ENCODE measurements at regions not wholly inside any gene's neighbourhood (a gene's known extent, or its start where the extent isn't known, plus 50 kb on each side); places are given as distances from the start of the nearest gene placed in this dataset.
"Not testable (repeated sequence)": the region's sequence is repeated elsewhere in the genome, so short reads cannot be mapped to it uniquely, and the experiment has no call there.

DNA sequence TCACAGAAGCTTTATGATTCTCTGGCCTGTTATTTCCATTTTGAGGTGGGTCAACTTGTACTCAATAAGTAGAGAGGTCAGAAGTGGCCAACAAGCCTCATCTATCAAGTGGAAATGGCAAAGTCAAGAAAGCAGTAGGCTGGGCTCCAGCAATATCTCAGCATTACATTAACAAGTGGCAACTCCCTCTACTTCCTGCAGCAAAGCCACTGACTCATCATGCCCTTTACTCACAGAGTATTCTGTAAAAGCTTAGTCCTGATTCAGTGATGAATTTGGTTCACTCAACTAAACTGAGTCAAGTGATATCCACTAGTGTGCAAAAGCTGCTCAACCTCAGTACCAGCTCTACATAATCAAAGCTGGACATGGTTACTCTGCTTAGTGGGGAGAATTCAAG, 954.6 kb downstream of the EPHA3 start:
- POLR2A ChIA-PET, result no interaction called here
- no peak overlapping the region for H3K4me3 Mint-ChIP-seq
- H3K9me3 Mint-ChIP-seq, result peaks cover 7% of the 10 kb centered on the region
- H3K27me3 Mint-ChIP-seq, result no peaks in the 10 kb centered on the region
- no peaks in the 10 kb centered on the region for H3K36me3 Mint-ChIP-seq (ENCODE audit: low read depth)
- no peak for DNase-seq
- H3K4me1 Mint-ChIP-seq, result no peaks in the 10 kb centered on the region
- no peak overlapping the region for H3K27ac Mint-ChIP-seq
- CTCF ChIA-PET, result no interaction called here

DNA sequence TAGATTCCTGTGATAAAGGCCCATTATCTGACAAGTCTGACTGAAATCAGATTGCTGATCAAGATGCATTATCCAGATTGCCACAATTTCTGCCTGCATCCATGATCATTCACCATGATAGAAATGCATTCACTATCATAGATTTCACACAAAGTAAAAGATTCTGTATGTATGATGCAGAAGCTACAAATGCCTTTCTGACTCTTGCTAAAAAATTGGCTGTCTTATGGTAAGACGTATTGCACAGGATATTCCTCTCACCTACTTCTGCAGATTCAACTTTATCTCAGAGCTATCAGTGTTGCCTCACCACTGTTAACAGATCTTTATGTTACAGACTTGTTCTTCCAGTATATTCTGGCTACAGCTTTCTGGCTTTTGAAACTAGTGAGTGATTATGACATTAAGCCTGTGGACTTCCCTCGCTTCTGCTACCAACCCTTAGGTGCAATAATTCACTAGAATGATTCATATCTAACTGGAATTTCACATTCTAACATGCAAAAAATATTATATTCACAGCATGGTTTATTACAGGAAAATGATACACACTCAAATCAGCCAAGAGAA, 955.3 kb downstream of the EPHA3 start:
- H3K36me3 Mint-ChIP-seq (ENCODE audit: low read depth), result no peaks in the 10 kb centered on the region
- CTCF ChIA-PET, result no interaction called here

GRCh38 chr3:90068783-90069182, 961.4 kb downstream of the EPHA3 start:
- Mint-ChIP-seq H3K27ac (no peak overlapping the region), H3K36me3 (ENCODE audit: low read depth) (no peaks in the 10 kb centered on the region), H3K4me1 (no peaks in the 10 kb centered on the region), H3K4me3 (no peak overlapping the region), H3K27me3 (no peaks in the 10 kb centered on the region), H3K9me3 (peaks cover 3% of the 10 kb centered on the region)
- no peak for DNase-seq
- ChIA-PET POLR2A (no interaction called here), CTCF (no interaction called here)

More for the DNA sequence above, 955.3 kb downstream of the EPHA3 start:
- DNase-seq, result no peak
- Mint-ChIP-seq H3K4me3 (no peak overlapping the region), H3K4me1 (no peaks in the 10 kb centered on the region), H3K27ac (no peak overlapping the region), H3K27me3 (no peaks in the 10 kb centered on the region), H3K9me3 (peaks cover 7% of the 10 kb centered on the region)
- POLR2A ChIA-PET, result no interaction called here

- POLR2A ChIA-PET, result no interaction called here
- no peaks in the 10 kb centered on the region for H3K9me3 Mint-ChIP-seq
Measured at GRCh38 chr3:90069748-90070147, 962.3 kb downstream of the EPHA3 start.

GRCh38 chr3:90076136-90076535, 968.7 kb downstream of the EPHA3 start:
- CTCF ChIA-PET, result no interaction called here

More at GRCh38 chr3:90069748-90070147, 962.3 kb downstream of the EPHA3 start:
- CTCF ChIA-PET, result no interaction called here
- Mint-ChIP-seq H3K4me1 (no peaks in the 10 kb centered on the region), H3K36me3 (ENCODE audit: low read depth) (no peaks in the 10 kb centered on the region), H3K4me3 (no peak overlapping the region), H3K27ac (no peak overlapping the region), H3K27me3 (no peaks in the 10 kb centered on the region)
- no peak for DNase-seq

GRCh38 chr3:90080988-90081387, 973.6 kb downstream of the EPHA3 start:
- no peaks in the 10 kb centered on the region for H3K36me3 Mint-ChIP-seq (ENCODE audit: low read depth)
- H3K4me3 Mint-ChIP-seq, result no peak overlapping the region
- CTCF ChIA-PET, result no interaction called here
- H3K27me3 Mint-ChIP-seq, result no peaks in the 10 kb centered on the region
- POLR2A ChIA-PET, result no interaction called here
- DNase-seq, result no peak
- no peak overlapping the region for H3K27ac Mint-ChIP-seq
- no peaks in the 10 kb centered on the region for H3K9me3 Mint-ChIP-seq
- no peaks in the 10 kb centered on the region for H3K4me1 Mint-ChIP-seq

More at GRCh38 chr3:90076136-90076535, 968.7 kb downstream of the EPHA3 start:
- no peak for DNase-seq
- H3K4me3 Mint-ChIP-seq, result no peak overlapping the region
- peaks cover 3% of the 10 kb centered on the region for H3K9me3 Mint-ChIP-seq
- no peaks in the 10 kb centered on the region for H3K36me3 Mint-ChIP-seq (ENCODE audit: low read depth)
- no peaks in the 10 kb centered on the region for H3K27me3 Mint-ChIP-seq
- H3K4me1 Mint-ChIP-seq, result no peaks in the 10 kb centered on the region
- POLR2A ChIA-PET, result no interaction called here
- no peak overlapping the region for H3K27ac Mint-ChIP-seq

DNA sequence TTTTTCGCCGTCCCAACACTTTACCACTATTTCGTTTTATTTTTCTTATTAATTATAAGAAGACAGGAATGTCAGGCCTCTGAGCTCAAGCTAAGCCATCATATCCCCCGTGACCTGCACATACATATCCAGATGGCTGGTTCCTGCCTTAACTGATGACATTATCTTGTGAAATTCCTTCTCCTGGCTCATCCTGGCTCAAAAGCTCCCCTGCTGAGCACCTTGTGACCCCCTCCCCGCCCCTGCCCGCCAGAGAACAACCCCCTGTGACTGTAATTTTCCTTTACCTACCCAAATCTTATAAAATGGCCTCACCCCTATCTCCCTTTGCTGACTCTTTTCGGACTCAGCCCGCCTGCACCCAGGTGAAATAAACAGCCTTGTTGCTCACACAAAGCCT, 978.9 kb downstream of the EPHA3 start:
- H3K27me3 Mint-ChIP-seq; DNase-seq; H3K27ac Mint-ChIP-seq; H3K4me1 Mint-ChIP-seq; H3K36me3 Mint-ChIP-seq (ENCODE audit: low read depth); CTCF ChIA-PET; H3K9me3 Mint-ChIP-seq; H3K4me3 Mint-ChIP-seq; POLR2A ChIA-PET: not testable (repeated sequence)

DNA sequence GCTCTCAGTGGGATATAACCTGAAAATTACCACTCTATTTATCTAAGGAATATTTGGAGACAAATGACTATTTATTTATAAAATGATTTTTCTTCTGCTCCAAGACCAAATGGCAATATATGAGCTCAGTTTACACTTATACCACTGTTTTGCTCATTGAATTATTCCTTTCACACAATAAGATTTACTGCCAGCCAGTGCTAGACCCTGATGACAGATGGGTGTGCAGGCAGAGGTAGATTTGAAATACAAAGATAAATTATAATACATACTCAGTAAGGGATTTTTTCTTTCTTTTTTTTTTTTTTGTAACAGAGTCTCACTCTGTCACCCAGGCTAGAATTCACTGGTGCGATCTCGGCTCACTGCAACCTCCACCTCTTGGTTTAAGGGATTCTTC, 980.3 kb downstream of the EPHA3 start:
- H3K4me1 Mint-ChIP-seq, result no peaks in the 10 kb centered on the region
- DNase-seq, result no peak
- no peaks in the 10 kb centered on the region for H3K27me3 Mint-ChIP-seq
- ChIA-PET POLR2A (no interaction called here), CTCF (interaction anchor here (0.6 kb wide), 1 partner anchor 168 kb away, joined by 5 read pairs; no protein-coding TSS in a partner anchor)
- H3K4me3 Mint-ChIP-seq, result no peak overlapping the region
- H3K36me3 Mint-ChIP-seq (ENCODE audit: low read depth), result no peaks in the 10 kb centered on the region
- no peak overlapping the region for H3K27ac Mint-ChIP-seq
- no peaks in the 10 kb centered on the region for H3K9me3 Mint-ChIP-seq

GRCh38 chr3:90091549-90091948, 984.1 kb downstream of the EPHA3 start:
- ChIA-PET CTCF (no interaction called here), POLR2A (no interaction called here)
- H3K27me3 Mint-ChIP-seq, result no peaks in the 10 kb centered on the region
- H3K36me3 Mint-ChIP-seq (ENCODE audit: low read depth), result no peaks in the 10 kb centered on the region
- no peak for DNase-seq
- H3K9me3 Mint-ChIP-seq, result no peaks in the 10 kb centered on the region
- no peak overlapping the region for H3K4me3 Mint-ChIP-seq
- no peaks in the 10 kb centered on the region for H3K4me1 Mint-ChIP-seq
- H3K27ac Mint-ChIP-seq, result no peak overlapping the region

DNA sequence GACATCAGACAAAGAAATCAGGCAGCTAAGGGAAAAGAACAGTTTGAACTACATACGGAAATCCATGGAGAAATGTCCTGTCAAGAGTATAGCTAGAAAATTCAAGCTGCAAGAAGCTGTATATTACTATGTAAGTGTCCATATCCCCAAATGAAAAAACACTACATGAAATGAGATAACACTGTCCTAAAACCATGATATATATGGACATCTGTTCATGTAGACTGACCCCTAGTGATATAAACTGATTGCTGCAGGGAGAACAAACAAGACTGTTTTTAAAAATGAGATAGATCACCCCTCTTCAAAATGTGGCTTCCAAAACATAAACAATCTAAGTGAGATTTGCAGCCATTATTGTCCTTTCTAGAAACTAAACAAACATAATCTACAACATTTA, 985.6 kb downstream of the EPHA3 start:
- H3K27me3 Mint-ChIP-seq, result no peaks in the 10 kb centered on the region
- H3K36me3 Mint-ChIP-seq (ENCODE audit: low read depth), result no peaks in the 10 kb centered on the region
- DNase-seq, result no peak
- no peak overlapping the region for H3K27ac Mint-ChIP-seq
- H3K9me3 Mint-ChIP-seq, result no peaks in the 10 kb centered on the region
- no peaks in the 10 kb centered on the region for H3K4me1 Mint-ChIP-seq
- H3K4me3 Mint-ChIP-seq, result no peak overlapping the region
- ChIA-PET CTCF (no interaction called here), POLR2A (no interaction called here)

DNA sequence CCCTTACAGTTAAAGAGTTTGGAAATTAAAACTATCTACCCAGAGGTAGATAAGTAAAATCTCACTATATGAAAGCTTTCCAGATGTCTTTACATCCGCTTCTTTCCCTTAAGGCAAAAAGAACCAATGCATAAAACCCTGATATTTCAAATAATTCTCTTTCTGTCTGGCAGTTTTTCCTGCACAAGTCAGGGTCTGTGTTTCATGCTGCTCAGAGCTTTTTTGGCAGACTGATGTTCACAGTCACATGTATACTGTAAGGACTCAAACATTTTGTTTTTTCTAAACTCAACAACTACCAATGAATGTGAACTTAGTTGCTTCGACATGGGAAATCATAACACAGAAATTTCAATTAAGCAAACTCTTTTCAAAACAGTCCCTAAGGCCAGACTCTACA, 988.4 kb downstream of the EPHA3 start:
- Mint-ChIP-seq H3K4me3 (no peak overlapping the region), H3K27ac (no peak overlapping the region), H3K36me3 (ENCODE audit: low read depth) (no peaks in the 10 kb centered on the region), H3K9me3 (peaks cover under 1% of the 10 kb centered on the region), H3K27me3 (no peaks in the 10 kb centered on the region), H3K4me1 (no peaks in the 10 kb centered on the region)
- DNase-seq, result no peak
- POLR2A ChIA-PET, result no interaction called here
- CTCF ChIA-PET, result no interaction called here

GRCh38 chr3:90099493-90099892, 992.1 kb downstream of the EPHA3 start:
- Mint-ChIP-seq H3K4me3 (no peak overlapping the region), H3K27me3 (no peaks in the 10 kb centered on the region), H3K4me1 (no peaks in the 10 kb centered on the region), H3K9me3 (peaks cover 2% of the 10 kb centered on the region), H3K27ac (no peak overlapping the region), H3K36me3 (ENCODE audit: low read depth) (no peaks in the 10 kb centered on the region)
- CTCF ChIA-PET, result no interaction called here
- POLR2A ChIA-PET, result no interaction called here
- DNase-seq, result no peak

DNA sequence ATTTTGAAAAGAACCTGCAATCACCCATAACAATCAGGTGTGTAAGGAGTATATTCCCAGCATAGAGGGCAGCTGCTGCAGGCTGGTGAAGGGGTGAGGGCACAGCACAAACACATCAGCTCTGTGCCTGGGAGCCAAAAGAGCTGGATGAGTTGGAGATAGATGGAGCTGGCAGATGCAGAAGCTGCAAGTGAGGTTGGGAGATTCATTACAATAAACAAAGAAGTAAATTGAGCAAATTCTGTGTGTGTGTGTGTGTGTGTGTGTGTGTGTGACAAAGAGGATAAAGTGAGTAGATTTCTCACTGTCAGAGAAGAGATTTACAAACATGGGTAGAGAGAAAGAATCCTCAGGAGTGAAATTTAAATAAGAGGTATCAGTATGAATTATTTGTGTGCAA, 994.7 kb downstream of the EPHA3 start:
- H3K27me3 Mint-ChIP-seq, result no peaks in the 10 kb centered on the region
- no peak for DNase-seq
- H3K4me3 Mint-ChIP-seq, result no peak overlapping the region
- H3K9me3 Mint-ChIP-seq, result peaks cover 2% of the 10 kb centered on the region
- POLR2A ChIA-PET, result no interaction called here
- CTCF ChIA-PET, result no interaction called here
- H3K36me3 Mint-ChIP-seq (ENCODE audit: low read depth), result no peaks in the 10 kb centered on the region
- no peaks in the 10 kb centered on the region for H3K4me1 Mint-ChIP-seq
- H3K27ac Mint-ChIP-seq, result no peak overlapping the region

- Mint-ChIP-seq H3K27me3 (no peaks in the 10 kb centered on the region), H3K27ac (no peak overlapping the region), H3K36me3 (ENCODE audit: low read depth) (no peaks in the 10 kb centered on the region), H3K4me1 (no peaks in the 10 kb centered on the region), H3K4me3 (no peak overlapping the region), H3K9me3 (peaks cover 2% of the 10 kb centered on the region)
- DNase-seq, result no peak
- POLR2A ChIA-PET, result no interaction called here
- CTCF ChIA-PET, result no interaction called here
Measured at GRCh38 chr3:90121326-90121725, 1013.9 kb downstream of the EPHA3 start.
